Mesothelial cell of epicardium (in vitro differentiated cells): ENCODE measurements at regions not wholly inside any gene's neighbourhood (a gene's known extent, or its start where the extent isn't known, plus 50 kb on each side); places are given as distances from the start of the nearest gene placed in this dataset.
A peak's percentile ranks its signal among the peaks of the same experiment; 100 is the strongest.

Source experiments
- DNase-seq, 2 experiments: peaks; one replicate each; pipeline ENCODE4 v3.0.0; 2021; ENCODE audit warnings: low spot score in 2 of 2; ENCODE audit not compliant: unreplicated experiment in 2 of 2
- H3K27ac Mint-ChIP-seq: 2 replicates; pipeline ENCODE4 v1.8.0; 2021; ENCODE audit warnings: mixed read lengths
- H3K27me3 Mint-ChIP-seq: 2 replicates; pipeline ENCODE4 v1.8.0; 2021; ENCODE audit warnings: low read depth, mixed read lengths
- H3K36me3 Mint-ChIP-seq: 2 replicates; pipeline ENCODE4 v1.8.0; 2021; ENCODE audit warnings: mixed read lengths
- H3K4me1 Mint-ChIP-seq: 2 replicates; pipeline ENCODE4 v1.8.0; 2021; ENCODE audit warnings: mixed read lengths
- H3K4me3 Mint-ChIP-seq: 2 replicates; pipeline ENCODE4 v1.8.0; 2021; ENCODE audit warnings: mild to moderate bottlenecking, moderate library complexity, mixed read lengths
- H3K9me3 Mint-ChIP-seq: 2 replicates; pipeline ENCODE4 v1.8.0; 2021; ENCODE audit warnings: mixed read lengths
- CTCF ChIP-seq: fragments of 200-600 bp; sonication (generic); IDR thresholded peaks from one replicate; pipeline ENCODE4 v1.5.0; 2021; ENCODE audit warnings: antibody characterized with exemption; ENCODE audit not compliant: unreplicated experiment

- H3K27ac Mint-ChIP-seq = no peak overlapping the region
- TF ChIP-seq CTCF = no peak
- H3K27me3 Mint-ChIP-seq = no peaks in the 10 kb centered on the region
- no peak for DNase-seq
- H3K36me3 Mint-ChIP-seq = no peaks in the 10 kb centered on the region
- H3K4me3 Mint-ChIP-seq = no peak overlapping the region
- H3K4me1 Mint-ChIP-seq = peaks cover 9% of the 10 kb centered on the region
- H3K9me3 Mint-ChIP-seq = no peaks in the 10 kb centered on the region
These were observed 146.5 kb upstream of the GAS1 start for GRCh38 chr9:87093777-87094176.

GRCh38 chr9:87095951-87096350 is 148.6 kb upstream of the GAS1 start:
- Mint-ChIP-seq H3K4me1 (peaks cover 26% of the 10 kb centered on the region), H3K9me3 (no peaks in the 10 kb centered on the region)

GRCh38 chr9:87096506-87096905 is 149.2 kb upstream of the GAS1 start:
- H3K4me3 Mint-ChIP-seq = no peak overlapping the region
- H3K36me3 Mint-ChIP-seq = no peaks in the 10 kb centered on the region
- no peaks in the 10 kb centered on the region for H3K9me3 Mint-ChIP-seq
- no peaks in the 10 kb centered on the region for H3K27me3 Mint-ChIP-seq
- peaks cover 26% of the 10 kb centered on the region for H3K4me1 Mint-ChIP-seq
- no peak for TF ChIP-seq CTCF
- no peak overlapping the region for H3K27ac Mint-ChIP-seq
- DNase-seq = no peak

More at GRCh38 chr9:87095951-87096350, 148.6 kb upstream of the GAS1 start:
- Mint-ChIP-seq H3K27me3 (no peaks in the 10 kb centered on the region), H3K27ac (no peak overlapping the region), H3K36me3 (no peaks in the 10 kb centered on the region), H3K4me3 (no peak overlapping the region)
- DNase-seq = no peak
- no peak for TF ChIP-seq CTCF

GRCh38 chr9:87097238-87097637 is 149.9 kb upstream of the GAS1 start:
- Mint-ChIP-seq H3K9me3 (no peaks in the 10 kb centered on the region), H3K4me1 (peaks cover 26% of the 10 kb centered on the region), H3K27me3 (no peaks in the 10 kb centered on the region), H3K4me3 (no peak overlapping the region), H3K27ac (no peak overlapping the region), H3K36me3 (no peaks in the 10 kb centered on the region)
- DNase-seq = no peak
- TF ChIP-seq CTCF = no peak

- Mint-ChIP-seq H3K36me3 (no peaks in the 10 kb centered on the region), H3K27ac (peak overlapping the region; percentile 17), H3K4me3 (no peak overlapping the region), H3K4me1 (peaks cover 24% of the 10 kb centered on the region), H3K9me3 (no peaks in the 10 kb centered on the region), H3K27me3 (no peaks in the 10 kb centered on the region)
- DNase-seq = no peak
- TF ChIP-seq CTCF = no peak
These were observed 152.1 kb upstream of the GAS1 start for GRCh38 chr9:87099407-87099806.

GRCh38 chr9:87100001-87100400 is 152.7 kb upstream of the GAS1 start:
- Mint-ChIP-seq H3K27me3 (no peaks in the 10 kb centered on the region), H3K9me3 (no peaks in the 10 kb centered on the region), H3K36me3 (no peaks in the 10 kb centered on the region), H3K4me3 (no peak overlapping the region), H3K27ac (peak overlapping the region; percentile 17), H3K4me1 (peaks cover 23% of the 10 kb centered on the region)
- no peak for TF ChIP-seq CTCF
- no peak for DNase-seq
